VCaP (cell line): ENCODE measurements at regions not wholly inside any gene's neighbourhood (a gene's known extent, or its start where the extent isn't known, plus 50 kb on each side); places are given as distances from the start of the nearest gene placed in this dataset.

Experiments
- H3K27ac ChIP-seq: fragments of 450-650 bp; 2 replicates; pipeline ENCODE4 v1.5.1; 2017
- TF ChIP-seq, protein P1 (sequence below): fragments of 450-650 bp; conservative IDR thresholded peaks from 2 replicates; pipeline ENCODE4 v1.5.1; 2017; ENCODE audit warnings: mild to moderate bottlenecking, moderate library complexity

DNA sequence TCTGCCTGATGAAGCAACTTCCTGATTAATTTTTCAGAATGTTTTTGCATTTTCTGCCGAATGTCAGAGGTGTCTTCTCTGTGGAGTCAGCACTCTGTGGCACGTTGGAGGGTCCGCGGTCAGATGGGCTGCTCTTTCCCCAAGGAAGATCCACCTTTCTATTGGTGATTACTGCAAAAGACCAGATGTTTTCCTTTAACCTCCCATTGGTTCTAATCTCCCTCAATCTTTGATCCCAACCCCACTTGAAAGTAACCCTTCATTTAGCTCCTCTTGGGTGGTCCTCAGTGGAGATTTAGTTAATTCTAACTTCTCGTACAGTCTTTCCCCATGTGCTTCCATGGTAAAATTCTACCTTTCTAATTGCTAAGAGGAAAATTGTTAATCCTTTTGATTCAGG, 397.7 kb upstream of the DDHD1 start:
- TF ChIP-seq, protein P1, sequence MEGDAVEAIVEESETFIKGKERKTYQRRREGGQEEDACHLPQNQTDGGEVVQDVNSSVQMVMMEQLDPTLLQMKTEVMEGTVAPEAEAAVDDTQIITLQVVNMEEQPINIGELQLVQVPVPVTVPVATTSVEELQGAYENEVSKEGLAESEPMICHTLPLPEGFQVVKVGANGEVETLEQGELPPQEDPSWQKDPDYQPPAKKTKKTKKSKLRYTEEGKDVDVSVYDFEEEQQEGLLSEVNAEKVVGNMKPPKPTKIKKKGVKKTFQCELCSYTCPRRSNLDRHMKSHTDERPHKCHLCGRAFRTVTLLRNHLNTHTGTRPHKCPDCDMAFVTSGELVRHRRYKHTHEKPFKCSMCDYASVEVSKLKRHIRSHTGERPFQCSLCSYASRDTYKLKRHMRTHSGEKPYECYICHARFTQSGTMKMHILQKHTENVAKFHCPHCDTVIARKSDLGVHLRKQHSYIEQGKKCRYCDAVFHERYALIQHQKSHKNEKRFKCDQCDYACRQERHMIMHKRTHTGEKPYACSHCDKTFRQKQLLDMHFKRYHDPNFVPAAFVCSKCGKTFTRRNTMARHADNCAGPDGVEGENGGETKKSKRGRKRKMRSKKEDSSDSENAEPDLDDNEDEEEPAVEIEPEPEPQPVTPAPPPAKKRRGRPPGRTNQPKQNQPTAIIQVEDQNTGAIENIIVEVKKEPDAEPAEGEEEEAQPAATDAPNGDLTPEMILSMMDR: no peak

DNA sequence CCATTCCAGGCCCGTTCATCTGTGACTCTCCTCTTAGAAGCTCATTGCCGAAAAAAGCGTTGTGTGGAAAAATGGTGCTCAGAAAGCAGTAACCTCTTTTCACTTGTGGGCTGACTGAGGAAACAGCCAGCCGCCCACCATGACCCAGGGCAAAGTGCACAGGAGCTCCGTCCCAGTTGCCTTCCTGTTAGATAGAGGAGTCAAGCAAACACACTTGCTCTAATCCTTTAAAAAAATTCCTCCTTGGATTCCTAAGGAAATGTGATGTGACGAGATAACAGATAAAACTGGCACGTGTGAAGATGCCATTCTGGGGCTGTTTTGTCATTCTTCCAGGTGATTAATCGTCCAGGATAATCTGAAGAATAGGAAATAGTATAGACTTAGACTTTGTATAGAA, 396.8 kb upstream of the DDHD1 start:
- TF ChIP-seq, protein P1: no peak
- no peak overlapping the region for H3K27ac ChIP-seq

More for the DNA sequence above, 397.7 kb upstream of the DDHD1 start:
- no peak overlapping the region for H3K27ac ChIP-seq

DNA sequence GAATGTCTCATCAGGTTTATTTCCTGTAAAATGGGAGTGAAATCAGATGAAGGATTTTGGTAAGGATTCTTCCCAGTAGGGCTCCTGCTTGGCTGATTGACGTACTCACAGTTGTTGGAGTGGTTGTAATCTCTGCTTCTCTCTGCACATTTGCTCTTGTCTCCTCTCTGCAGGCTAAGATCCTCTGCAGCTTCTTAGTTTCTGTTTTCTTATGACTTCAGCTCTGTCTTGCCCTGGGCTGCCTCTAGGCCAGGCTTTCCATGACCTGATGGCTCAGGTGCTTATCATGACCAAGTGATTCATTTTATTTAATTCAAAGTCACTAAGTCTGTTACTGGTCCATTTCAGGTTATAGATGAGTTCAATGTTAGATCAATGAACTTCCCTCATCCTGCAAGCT, 394.5 kb upstream of the DDHD1 start:
- TF ChIP-seq, protein P1: no peak
- H3K27ac ChIP-seq: no peak overlapping the region

DNA sequence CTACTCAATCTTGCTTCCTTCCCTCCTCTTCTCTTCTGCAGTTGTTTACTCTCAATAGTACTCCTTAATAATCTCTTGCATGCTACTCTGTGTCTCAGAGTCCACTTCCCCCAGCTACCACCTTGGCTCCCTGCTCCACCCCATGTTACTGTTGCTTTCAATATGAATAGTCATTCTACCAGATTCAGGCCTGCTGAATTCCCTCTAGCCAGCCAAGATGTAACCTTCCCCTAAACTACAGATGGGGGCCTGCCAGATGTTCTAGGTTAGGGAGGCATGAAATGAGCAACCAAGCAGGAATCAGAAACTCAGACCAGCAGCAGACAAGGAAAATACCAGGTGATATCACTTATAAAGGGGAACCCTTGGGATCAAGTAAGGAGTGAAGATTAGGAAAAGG, 392.1 kb upstream of the DDHD1 start:
- TF ChIP-seq, protein P1: no peak
- no peak overlapping the region for H3K27ac ChIP-seq

DNA sequence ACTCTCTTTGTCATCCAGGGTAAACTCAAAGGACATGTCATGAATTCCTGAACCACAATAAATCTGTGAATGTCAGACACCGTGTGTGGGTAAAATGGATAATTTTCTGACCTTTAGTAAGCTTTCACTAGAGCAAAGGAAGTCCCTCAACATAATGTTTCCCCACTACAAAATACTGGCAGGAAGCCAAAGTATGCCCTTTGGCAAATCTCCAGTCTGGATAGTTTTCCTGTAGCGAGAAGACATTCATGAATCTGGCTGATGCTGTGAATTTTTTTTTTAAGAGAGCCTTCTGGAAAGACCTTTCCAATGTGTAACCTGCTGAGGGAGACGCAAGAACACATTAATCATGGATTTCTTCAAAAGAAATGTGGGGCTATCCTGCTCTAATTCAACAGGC, 389.6 kb upstream of the DDHD1 start:
- no peak overlapping the region for H3K27ac ChIP-seq
- TF ChIP-seq, protein P1: no peak

DNA sequence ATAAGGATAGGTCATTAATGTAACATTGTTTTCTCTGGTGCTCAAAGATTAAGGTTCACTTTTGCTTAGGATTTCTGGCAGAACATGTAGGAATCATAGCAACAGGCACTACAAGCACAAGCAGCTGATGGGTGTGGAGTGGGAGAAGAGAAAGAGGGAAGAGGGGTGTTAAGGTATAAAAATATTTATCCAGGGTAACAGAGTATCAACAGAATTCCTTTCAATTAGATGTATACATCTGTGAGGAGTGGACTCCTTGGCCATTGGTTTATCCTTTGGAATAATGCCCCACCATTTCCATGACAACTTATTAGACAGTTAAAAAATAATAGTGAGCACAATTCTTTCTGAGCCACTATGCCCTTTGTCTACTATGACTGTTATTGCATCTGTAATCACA, 388.3 kb upstream of the DDHD1 start:
- TF ChIP-seq, protein P1: no peak
- H3K27ac ChIP-seq: no peak overlapping the region

DNA sequence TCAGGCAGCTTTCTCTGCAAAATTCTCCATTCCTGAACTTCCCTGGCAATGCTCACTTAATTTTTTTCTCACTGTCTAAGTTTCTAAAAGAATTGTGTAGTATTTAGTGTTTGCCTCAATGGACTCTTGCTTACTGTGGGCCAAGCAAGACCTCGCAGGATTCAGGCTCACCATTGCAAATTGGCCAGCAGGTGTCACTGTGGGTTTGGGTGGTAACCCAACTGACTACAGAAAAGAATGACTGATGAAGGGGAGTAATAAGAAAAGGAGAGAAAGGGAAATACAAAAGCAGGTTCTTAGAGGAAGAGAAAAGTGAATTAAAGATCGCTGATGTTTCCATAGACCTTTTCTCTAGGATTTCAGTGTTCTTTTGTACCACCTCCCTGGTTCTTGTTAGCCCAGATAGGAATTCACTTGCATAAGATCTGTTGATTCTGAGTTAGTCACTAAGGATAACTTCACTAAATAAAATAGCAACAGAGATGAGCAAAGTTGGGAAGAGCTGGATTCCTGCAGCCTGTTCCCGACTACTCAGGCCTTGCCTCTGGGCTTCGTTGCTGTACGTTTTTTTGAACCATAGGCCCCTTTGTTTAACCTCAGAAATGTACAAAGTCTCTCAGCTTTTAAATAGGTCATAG, 386.5 kb upstream of the DDHD1 start:
- no peak overlapping the region for H3K27ac ChIP-seq
- TF ChIP-seq, protein P1: peak; percentile 91
